ENCODE measurements at regions not wholly inside any gene's neighbourhood (a gene's known extent, or its start where the extent isn't known, plus 50 kb on each side); places are given as distances from the start of the nearest gene placed in this dataset.

GRCh38 chr17:55617441-55617840, 105.2 kb downstream of the TMEM100 start:
- Histone ChIP-seq H3K27me3 (ENCODE audit: insufficient read depth, low read length) (peaks cover 5% of the 10 kb centered on the region), H3K4me3 (ENCODE audit: low read length) (no peak overlapping the region), H3K4me1 (ENCODE audit: insufficient read depth, low read length) (no peaks in the 10 kb centered on the region), H3K9me3 (ENCODE audit: low read depth, low read length) (no peaks in the 10 kb centered on the region)

- H3K4me1 ChIP-seq (ENCODE audit: insufficient read depth, low read length), result no peaks in the 10 kb centered on the region
- H3K9me3 ChIP-seq (ENCODE audit: low read depth, low read length), result no peaks in the 10 kb centered on the region
- H3K27me3 ChIP-seq (ENCODE audit: insufficient read depth, low read length), result peaks cover 5% of the 10 kb centered on the region
- H3K4me3 ChIP-seq (ENCODE audit: low read length), result no peak overlapping the region
Observed at GRCh38 chr17:55614061-55614460, 102.8 kb upstream of the SMIM36 start.

- Histone ChIP-seq H3K9me3 (ENCODE audit: low read depth, low read length) (no peaks in the 10 kb centered on the region), H3K27me3 (ENCODE audit: insufficient read depth, low read length) (peaks cover 5% of the 10 kb centered on the region), H3K4me1 (ENCODE audit: insufficient read depth, low read length) (no peaks in the 10 kb centered on the region), H3K4me3 (ENCODE audit: low read length) (no peak overlapping the region)
Observed at GRCh38 chr17:55612691-55613141, 101.5 kb upstream of the SMIM36 start.

GRCh38 chr17:55607731-55608341, 96.6 kb upstream of the SMIM36 start:
- Histone ChIP-seq H3K27me3 (ENCODE audit: insufficient read depth, low read length) (no peaks in the 10 kb centered on the region), H3K4me1 (ENCODE audit: insufficient read depth, low read length) (no peaks in the 10 kb centered on the region), H3K9me3 (ENCODE audit: low read depth, low read length) (no peaks in the 10 kb centered on the region), H3K4me3 (ENCODE audit: low read length) (no peak overlapping the region)

GRCh38 chr17:55606488-55606815, 95.2 kb upstream of the SMIM36 start:
- Histone ChIP-seq H3K4me1 (ENCODE audit: insufficient read depth, low read length) (no peaks in the 10 kb centered on the region), H3K4me3 (ENCODE audit: low read length) (no peak overlapping the region), H3K9me3 (ENCODE audit: low read depth, low read length) (no peaks in the 10 kb centered on the region), H3K27me3 (ENCODE audit: insufficient read depth, low read length) (no peaks in the 10 kb centered on the region)

GRCh38 chr17:55605705-55606487, 94.6 kb upstream of the SMIM36 start:
- no peak overlapping the region for H3K4me3 ChIP-seq (ENCODE audit: low read length)
- no peaks in the 10 kb centered on the region for H3K9me3 ChIP-seq (ENCODE audit: low read depth, low read length)
- no peaks in the 10 kb centered on the region for H3K4me1 ChIP-seq (ENCODE audit: insufficient read depth, low read length)
- no peaks in the 10 kb centered on the region for H3K27me3 ChIP-seq (ENCODE audit: insufficient read depth, low read length)

- Histone ChIP-seq H3K9me3 (ENCODE audit: low read depth, low read length) (peaks cover 24% of the 10 kb centered on the region), H3K4me3 (ENCODE audit: low read length) (no peak overlapping the region), H3K4me1 (ENCODE audit: insufficient read depth, low read length) (no peaks in the 10 kb centered on the region), H3K27me3 (ENCODE audit: insufficient read depth, low read length) (no peaks in the 10 kb centered on the region)
Observed at GRCh38 chr17:55601874-55602364, 90.7 kb upstream of the SMIM36 start.

GRCh38 chr17:55598495-55598894, 87.2 kb upstream of the SMIM36 start:
- Histone ChIP-seq H3K4me1 (ENCODE audit: insufficient read depth, low read length) (no peaks in the 10 kb centered on the region), H3K4me3 (ENCODE audit: low read length) (no peak overlapping the region), H3K27me3 (ENCODE audit: insufficient read depth, low read length) (no peaks in the 10 kb centered on the region), H3K9me3 (ENCODE audit: low read depth, low read length) (peaks cover 24% of the 10 kb centered on the region)

GRCh38 chr17:55588446-55589242, 77.4 kb upstream of the SMIM36 start:
- H3K4me1 ChIP-seq (ENCODE audit: insufficient read depth, low read length), result peaks cover 13% of the 10 kb centered on the region
- H3K9me3 ChIP-seq (ENCODE audit: low read depth, low read length), result no peaks in the 10 kb centered on the region
- no peaks in the 10 kb centered on the region for H3K27me3 ChIP-seq (ENCODE audit: insufficient read depth, low read length)
- H3K4me3 ChIP-seq (ENCODE audit: low read length), result no peak overlapping the region

GRCh38 chr17:55587608-55588139, 76.4 kb upstream of the SMIM36 start:
- Histone ChIP-seq H3K9me3 (ENCODE audit: low read depth, low read length) (no peaks in the 10 kb centered on the region), H3K4me1 (ENCODE audit: insufficient read depth, low read length) (peaks cover 22% of the 10 kb centered on the region), H3K27me3 (ENCODE audit: insufficient read depth, low read length) (no peaks in the 10 kb centered on the region), H3K4me3 (ENCODE audit: low read length) (no peak overlapping the region)

- Histone ChIP-seq H3K27me3 (ENCODE audit: insufficient read depth, low read length) (no peaks in the 10 kb centered on the region), H3K4me1 (ENCODE audit: insufficient read depth, low read length) (peaks cover 31% of the 10 kb centered on the region), H3K4me3 (ENCODE audit: low read length) (no peak overlapping the region), H3K9me3 (ENCODE audit: low read depth, low read length) (no peaks in the 10 kb centered on the region)
Observed at GRCh38 chr17:55585629-55586028, 74.4 kb upstream of the SMIM36 start.

- Histone ChIP-seq H3K4me1 (ENCODE audit: insufficient read depth, low read length) (peaks cover 31% of the 10 kb centered on the region), H3K4me3 (ENCODE audit: low read length) (no peak overlapping the region), H3K9me3 (ENCODE audit: low read depth, low read length) (no peaks in the 10 kb centered on the region), H3K27me3 (ENCODE audit: insufficient read depth, low read length) (no peaks in the 10 kb centered on the region)
Observed at GRCh38 chr17:55584861-55585260, 73.6 kb upstream of the SMIM36 start.

GRCh38 chr17:55584055-55584685, 72.9 kb upstream of the SMIM36 start:
- H3K4me3 ChIP-seq (ENCODE audit: low read length), result no peak overlapping the region

GRCh38 chr17:55582897-55583296, 71.6 kb upstream of the SMIM36 start:
- Histone ChIP-seq H3K4me3 (ENCODE audit: low read length) (no peak overlapping the region), H3K27me3 (ENCODE audit: insufficient read depth, low read length) (no peaks in the 10 kb centered on the region)

More at GRCh38 chr17:55584055-55584685, 72.9 kb upstream of the SMIM36 start:
- H3K4me1 ChIP-seq (ENCODE audit: insufficient read depth, low read length), result peaks cover 31% of the 10 kb centered on the region
- no peaks in the 10 kb centered on the region for H3K9me3 ChIP-seq (ENCODE audit: low read depth, low read length)
- H3K27me3 ChIP-seq (ENCODE audit: insufficient read depth, low read length), result no peaks in the 10 kb centered on the region

More at GRCh38 chr17:55582897-55583296, 71.6 kb upstream of the SMIM36 start:
- H3K4me1 ChIP-seq (ENCODE audit: insufficient read depth, low read length), result peaks cover 32% of the 10 kb centered on the region
- no peaks in the 10 kb centered on the region for H3K9me3 ChIP-seq (ENCODE audit: low read depth, low read length)
